ENCODE measurements at regions not wholly inside any gene's neighbourhood (a gene's known extent, or its start where the extent isn't known, plus 50 kb on each side); places are given as distances from the start of the nearest gene placed in this dataset.

DNA sequence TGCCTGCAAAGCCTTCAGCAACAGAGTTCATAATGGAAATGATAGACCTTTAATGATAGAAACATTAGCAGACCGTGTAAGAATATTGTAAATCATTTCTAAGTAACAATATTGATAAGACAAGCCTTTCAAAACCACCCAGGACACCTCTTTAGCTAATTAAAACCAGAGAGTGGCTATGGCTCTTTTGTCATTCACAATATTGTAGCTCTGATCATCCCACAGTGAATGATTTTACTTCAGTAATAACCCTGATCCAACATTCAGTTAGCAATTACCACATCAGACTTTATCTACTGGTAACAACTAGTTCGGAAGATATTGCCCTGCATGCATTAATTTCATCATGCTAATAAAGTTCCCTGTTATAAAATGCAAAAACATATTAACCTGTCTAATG, 432.6 kb downstream of the DTWD2 start:
- no peak for TF ChIP-seq EP300 (IDR thresholded peaks at IDR 0.05)
- TF ChIP-seq, protein P1, sequence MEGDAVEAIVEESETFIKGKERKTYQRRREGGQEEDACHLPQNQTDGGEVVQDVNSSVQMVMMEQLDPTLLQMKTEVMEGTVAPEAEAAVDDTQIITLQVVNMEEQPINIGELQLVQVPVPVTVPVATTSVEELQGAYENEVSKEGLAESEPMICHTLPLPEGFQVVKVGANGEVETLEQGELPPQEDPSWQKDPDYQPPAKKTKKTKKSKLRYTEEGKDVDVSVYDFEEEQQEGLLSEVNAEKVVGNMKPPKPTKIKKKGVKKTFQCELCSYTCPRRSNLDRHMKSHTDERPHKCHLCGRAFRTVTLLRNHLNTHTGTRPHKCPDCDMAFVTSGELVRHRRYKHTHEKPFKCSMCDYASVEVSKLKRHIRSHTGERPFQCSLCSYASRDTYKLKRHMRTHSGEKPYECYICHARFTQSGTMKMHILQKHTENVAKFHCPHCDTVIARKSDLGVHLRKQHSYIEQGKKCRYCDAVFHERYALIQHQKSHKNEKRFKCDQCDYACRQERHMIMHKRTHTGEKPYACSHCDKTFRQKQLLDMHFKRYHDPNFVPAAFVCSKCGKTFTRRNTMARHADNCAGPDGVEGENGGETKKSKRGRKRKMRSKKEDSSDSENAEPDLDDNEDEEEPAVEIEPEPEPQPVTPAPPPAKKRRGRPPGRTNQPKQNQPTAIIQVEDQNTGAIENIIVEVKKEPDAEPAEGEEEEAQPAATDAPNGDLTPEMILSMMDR (IDR thresholded peaks at IDR 0.05), result no peak
